LNCaP clone FGC (cell line): ENCODE measurements at regions not wholly inside any gene's neighbourhood (a gene's known extent, or its start where the extent isn't known, plus 50 kb on each side); places are given as distances from the start of the nearest gene placed in this dataset.
A peak's percentile ranks its signal among the peaks of the same experiment; 100 is the strongest.
"Not testable (repeated sequence)": the region's sequence is repeated elsewhere in the genome, so short reads cannot be mapped to it uniquely, and the experiment has no call there.

ENCODE experiments used
- DNase-seq: peaks from one replicate; pipeline ENCODE4 v3.0.0-alpha.2; 2011; ENCODE audit warnings: low read depth
- H3K4me3 ChIP-seq: 2 replicates; pipeline ENCODE4 v1.5.1; 2011; ENCODE audit warnings: mild to moderate bottlenecking, low read depth, low read length, control low read depth

DNA sequence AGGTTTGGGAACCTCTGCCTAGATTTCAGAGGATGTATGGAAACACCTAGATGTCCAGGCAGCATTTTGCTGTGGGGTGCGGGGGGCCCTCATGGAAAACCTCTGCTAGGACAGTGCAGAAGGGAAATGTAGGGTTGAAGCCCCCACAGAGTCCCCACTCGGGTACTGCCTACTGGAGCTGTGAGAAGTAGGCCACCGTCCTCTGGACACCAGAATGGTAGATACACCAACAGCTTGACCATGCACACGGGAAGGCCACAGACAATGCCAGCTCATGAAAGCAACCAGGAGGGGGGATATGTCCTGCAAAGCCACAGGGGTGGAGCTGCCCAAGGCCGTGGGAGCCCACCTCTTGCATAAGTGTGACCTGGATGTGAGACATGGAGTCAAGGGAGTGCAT is 1336.5 kb downstream of the SPATA31A7 start:
- not testable (repeated sequence) for DNase-seq, H3K4me3 ChIP-seq

GRCh38 chr9:62532162-62532776 is 1342.4 kb downstream of the SPATA31A7 start:
- H3K4me3 ChIP-seq, result peak overlapping the region; percentile 34
- not testable (repeated sequence) for DNase-seq

GRCh38 chr9:62532777-62533173 is 1342.9 kb downstream of the SPATA31A7 start:
- DNase-seq, result not testable (repeated sequence)
- H3K4me3 ChIP-seq, result peak overlapping the region; percentile 34

- not testable (repeated sequence) for DNase-seq, H3K4me3 ChIP-seq
Observed at GRCh38 chr9:62550539-62550938, 1360.7 kb downstream of the SPATA31A7 start.

DNA sequence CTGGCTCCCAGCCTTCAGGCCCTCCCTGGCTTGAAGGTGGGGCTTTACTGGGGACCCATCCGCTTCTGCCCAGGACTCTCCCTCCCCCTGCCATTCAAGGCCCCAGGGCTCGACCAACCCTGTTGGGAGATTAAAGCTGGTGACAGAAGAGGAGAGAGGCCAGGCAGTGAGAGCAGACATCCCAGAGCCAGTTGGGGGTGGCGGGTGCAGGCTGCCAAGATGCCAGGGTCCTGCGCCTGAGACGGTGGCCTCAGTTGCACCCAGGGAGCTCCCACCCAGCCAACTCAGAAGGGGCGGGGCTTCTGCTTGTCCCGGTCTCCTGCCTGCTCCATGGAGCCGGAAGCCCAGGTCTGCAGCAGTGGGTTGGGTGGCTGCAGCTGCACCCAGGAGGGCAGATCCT is 1370.8 kb downstream of the SPATA31A7 start:
- H3K4me3 ChIP-seq, DNase-seq: not testable (repeated sequence)

- DNase-seq, H3K4me3 ChIP-seq: not testable (repeated sequence)
Observed at GRCh38 chr9:62565132-62565531, 1375.3 kb downstream of the SPATA31A7 start.

DNA sequence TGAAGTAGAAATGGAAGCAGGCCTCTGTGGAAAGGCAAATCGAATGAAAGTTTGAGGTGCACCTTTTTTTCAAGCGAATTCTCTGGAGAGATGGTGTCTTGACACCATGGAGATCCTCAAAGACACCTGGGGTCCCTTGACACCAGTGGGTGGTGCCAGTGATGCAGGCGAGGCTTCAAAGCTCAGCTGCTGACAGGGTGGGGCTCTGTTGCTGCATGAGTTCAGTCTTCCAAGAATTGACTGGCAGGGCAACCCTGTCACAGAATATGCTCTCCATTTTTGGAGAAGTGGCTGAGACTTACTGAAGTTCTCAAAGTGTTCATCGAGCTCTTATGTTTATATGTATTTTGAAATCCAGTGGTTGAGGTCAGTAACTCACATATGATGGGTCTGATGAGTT is 1376.6 kb downstream of the SPATA31A7 start:
- DNase-seq, H3K4me3 ChIP-seq: not testable (repeated sequence)

DNA sequence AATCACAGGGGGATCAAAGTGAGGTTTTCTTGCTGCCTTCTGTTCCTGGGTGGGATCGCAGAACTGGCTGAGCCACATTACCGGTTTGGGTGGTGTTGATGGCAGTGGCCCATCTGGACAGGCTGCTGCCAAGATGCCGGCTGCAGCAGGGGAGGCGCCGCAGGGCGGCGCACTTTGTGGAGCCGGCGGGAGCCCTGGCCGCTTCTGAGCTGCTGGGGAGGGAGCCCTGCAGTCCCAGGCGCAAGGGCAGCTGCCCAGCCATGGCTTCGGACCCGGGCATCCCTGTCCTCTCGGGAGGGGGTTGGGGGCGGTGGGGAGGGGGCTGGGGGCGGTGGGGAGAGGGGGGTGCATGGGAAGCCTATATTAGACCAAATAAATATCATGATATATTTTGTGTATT is 1407.3 kb downstream of the SPATA31A7 start:
- not testable (repeated sequence) for DNase-seq, H3K4me3 ChIP-seq
